Endothelial cell of umbilical vein (primary cell): ENCODE measurements at regions not wholly inside any gene's neighbourhood (a gene's known extent, or its start where the extent isn't known, plus 50 kb on each side); places are given as distances from the start of the nearest gene placed in this dataset.

Source experiments
- CTCF ChIP-seq, 2 donors: IDR thresholded peaks; 1 replicate in 1 of 2; 2 replicates in 1 of 2; pipeline ENCODE4 v1.5.1; 2011; ENCODE audit warnings: low read length in 2 of 2, mild to moderate bottlenecking in 2 of 2, moderate library complexity in 2 of 2, control low read depth in 1 of 2, inconsistent platforms in 1 of 2, low read depth in 1 of 2; ENCODE audit not compliant: insufficient read depth in 1 of 2; ENCODE audit errors: extremely low read depth in 1 of 2
- EZH2 ChIP-seq: IDR thresholded peaks from 2 replicates; pipeline ENCODE4 v1.6.1; 2012; ENCODE audit warnings: borderline replicate concordance, low read depth, mild to moderate bottlenecking, moderate library complexity, low read length, inconsistent platforms; ENCODE audit not compliant: severe bottlenecking
- POLR2A ChIP-seq: IDR thresholded peaks from 2 replicates; pipeline ENCODE4 v1.6.1; 2012; ENCODE audit warnings: low read depth, mild to moderate bottlenecking, control low read depth, low read length

GRCh38 chr18:73696171-73696570, 451.5 kb downstream of the FBXO15 start:
- TF ChIP-seq CTCF (IDR thresholded peaks at IDR 0.05; ENCODE audit: extremely low read depth in 1 of 2, insufficient read depth in 1 of 2, low read depth in 1 of 2, low read length in 2 of 2): no peak
- TF ChIP-seq EZH2: no peak
- no peak for TF ChIP-seq POLR2A
